ENCODE measurements at regions not wholly inside any gene's neighbourhood (a gene's known extent, or its start where the extent isn't known, plus 50 kb on each side); places are given as distances from the start of the nearest gene placed in this dataset.

DNA sequence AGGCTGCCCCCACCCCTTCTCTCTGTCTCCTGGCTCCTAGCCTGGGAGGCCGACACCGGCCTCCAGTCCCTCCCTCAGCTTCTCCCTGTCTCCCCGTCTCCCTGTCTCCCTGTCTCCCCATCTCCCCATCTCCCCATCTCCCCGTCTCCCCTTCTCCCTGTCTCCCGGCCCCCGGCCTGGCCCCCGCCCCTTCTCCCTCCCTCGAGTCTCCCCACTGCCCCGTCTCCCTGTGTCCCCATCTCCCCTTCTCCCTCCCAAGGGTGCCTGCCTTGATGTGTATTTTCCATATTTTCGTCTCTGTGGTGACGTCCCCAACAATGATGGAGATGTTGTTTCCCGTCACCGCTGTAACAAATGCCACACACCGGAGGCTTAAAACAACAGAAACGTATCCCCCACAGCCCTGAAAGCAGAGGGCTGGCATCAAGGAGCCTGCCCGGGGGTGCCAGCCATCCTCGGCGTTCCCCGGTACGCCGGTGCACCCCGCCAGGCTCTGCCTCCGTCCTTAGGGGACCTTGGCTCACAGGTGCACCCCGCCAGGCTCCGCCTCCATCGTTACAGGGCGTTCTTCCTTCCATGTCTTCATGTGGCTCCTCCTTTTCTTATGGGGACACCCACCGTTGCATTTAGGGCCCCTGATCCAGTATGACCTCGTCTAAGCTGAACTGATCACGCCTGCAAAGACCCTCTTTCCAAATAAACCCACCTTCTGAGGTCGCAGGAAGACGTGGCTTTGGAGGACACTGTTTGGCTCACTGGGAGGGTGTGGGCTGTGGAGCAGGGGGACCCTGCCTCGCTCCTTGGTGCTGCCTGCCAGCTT lies 151.6 kb downstream of the NPIPB11 start:
- TF ChIP-seq POLR2A (IDR thresholded peaks at IDR 0.05; ENCODE audit: low read length) (no peak), GATA1 (IDR thresholded peaks at IDR 0.05; ENCODE audit: low read depth, low read length) (no peak)
